ENCODE measurements at regions not wholly inside any gene's neighbourhood (a gene's known extent, or its start where the extent isn't known, plus 50 kb on each side); places are given as distances from the start of the nearest gene placed in this dataset.

DNA sequence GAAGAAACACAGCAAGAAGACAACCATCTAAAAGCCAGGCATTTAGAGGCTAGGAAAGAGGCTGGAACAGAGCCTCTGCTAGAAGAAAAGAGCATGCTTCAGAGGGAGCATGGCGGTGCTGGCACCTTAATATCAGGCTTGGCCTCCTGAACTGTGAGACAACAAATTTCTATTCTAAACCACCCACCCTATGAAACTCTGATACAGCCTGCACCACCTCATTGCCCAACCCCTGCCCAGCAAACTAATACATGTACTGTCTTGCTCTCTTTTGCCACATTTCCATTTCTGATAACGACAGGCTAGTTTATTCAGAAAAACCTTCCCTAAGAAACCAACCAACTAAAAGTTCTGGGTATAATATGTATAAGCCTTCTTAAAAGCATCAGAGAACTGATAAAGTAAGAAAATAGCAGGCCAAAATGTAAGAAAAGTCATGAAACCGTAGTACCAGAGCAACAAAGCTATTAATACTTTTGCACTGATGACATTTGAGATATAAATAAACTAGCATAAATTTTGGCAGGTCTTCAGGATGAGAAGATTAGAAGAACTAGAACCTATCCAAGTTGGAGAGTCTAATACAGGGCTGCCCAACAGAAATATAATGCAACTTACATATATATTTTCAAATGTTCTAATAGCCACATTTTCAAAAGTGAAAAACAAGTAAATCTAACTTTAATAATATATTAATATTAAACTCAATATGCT lies 184.7 kb upstream of the HSF2 start:
- no peak overlapping the region for H3K27ac ChIP-seq (ENCODE audit: low read depth, low read length, poor library complexity, severe bottlenecking)
- H3K9ac ChIP-seq (ENCODE audit: low read length): no peak overlapping the region
- H3F3A ChIP-seq (ENCODE audit: insufficient read depth, low read length): no peaks in the 10 kb centered on the region
- no peaks in the 10 kb centered on the region for H3K36me3 ChIP-seq (ENCODE audit: insufficient read depth, low read length)
- H4K20me1 ChIP-seq (ENCODE audit: insufficient read depth, low read length): no peaks in the 10 kb centered on the region
- H3K4me3 ChIP-seq (ENCODE audit: low read depth, low read length, poor library complexity, severe bottlenecking): no peak overlapping the region
- H3K9me2 ChIP-seq (ENCODE audit: low read depth, low read length): no peaks in the 10 kb centered on the region
- no peak overlapping the region for H3K4me2 ChIP-seq (ENCODE audit: low read length)
- no peaks in the 10 kb centered on the region for H3K27me3 ChIP-seq (ENCODE audit: insufficient read depth, low read length)
- TF ChIP-seq, protein P1, sequence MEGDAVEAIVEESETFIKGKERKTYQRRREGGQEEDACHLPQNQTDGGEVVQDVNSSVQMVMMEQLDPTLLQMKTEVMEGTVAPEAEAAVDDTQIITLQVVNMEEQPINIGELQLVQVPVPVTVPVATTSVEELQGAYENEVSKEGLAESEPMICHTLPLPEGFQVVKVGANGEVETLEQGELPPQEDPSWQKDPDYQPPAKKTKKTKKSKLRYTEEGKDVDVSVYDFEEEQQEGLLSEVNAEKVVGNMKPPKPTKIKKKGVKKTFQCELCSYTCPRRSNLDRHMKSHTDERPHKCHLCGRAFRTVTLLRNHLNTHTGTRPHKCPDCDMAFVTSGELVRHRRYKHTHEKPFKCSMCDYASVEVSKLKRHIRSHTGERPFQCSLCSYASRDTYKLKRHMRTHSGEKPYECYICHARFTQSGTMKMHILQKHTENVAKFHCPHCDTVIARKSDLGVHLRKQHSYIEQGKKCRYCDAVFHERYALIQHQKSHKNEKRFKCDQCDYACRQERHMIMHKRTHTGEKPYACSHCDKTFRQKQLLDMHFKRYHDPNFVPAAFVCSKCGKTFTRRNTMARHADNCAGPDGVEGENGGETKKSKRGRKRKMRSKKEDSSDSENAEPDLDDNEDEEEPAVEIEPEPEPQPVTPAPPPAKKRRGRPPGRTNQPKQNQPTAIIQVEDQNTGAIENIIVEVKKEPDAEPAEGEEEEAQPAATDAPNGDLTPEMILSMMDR (IDR thresholded peaks at IDR 0.05; ENCODE audit: low read length): no peak
- no peak for TF ChIP-seq EZH2 (IDR thresholded peaks at IDR 0.05; ENCODE audit: borderline replicate concordance, low read length)
- no peaks in the 10 kb centered on the region for H3K79me2 ChIP-seq (ENCODE audit: insufficient read depth, low read length)
- no peak overlapping the region for H2AFZ ChIP-seq (ENCODE audit: low read length)
- H3K4me1 ChIP-seq (ENCODE audit: insufficient read depth, low read length, severe bottlenecking): no peaks in the 10 kb centered on the region
- no peaks in the 10 kb centered on the region for H3K9me3 ChIP-seq (ENCODE audit: low read length)

- Histone ChIP-seq H2AFZ (ENCODE audit: low read length) (no peak overlapping the region), H3K9ac (ENCODE audit: low read length) (no peak overlapping the region), H3K36me3 (ENCODE audit: insufficient read depth, low read length) (no peaks in the 10 kb centered on the region), H3K9me3 (ENCODE audit: low read length) (no peaks in the 10 kb centered on the region), H3K9me2 (ENCODE audit: low read depth, low read length) (no peaks in the 10 kb centered on the region), H3K4me1 (ENCODE audit: insufficient read depth, low read length, severe bottlenecking) (no peaks in the 10 kb centered on the region), H3F3A (ENCODE audit: insufficient read depth, low read length) (no peaks in the 10 kb centered on the region), H3K4me2 (ENCODE audit: low read length) (no peak overlapping the region), H3K79me2 (ENCODE audit: insufficient read depth, low read length) (no peaks in the 10 kb centered on the region), H3K27ac (ENCODE audit: low read depth, low read length, poor library complexity, severe bottlenecking) (no peak overlapping the region), H3K4me3 (ENCODE audit: low read depth, low read length, poor library complexity, severe bottlenecking) (no peak overlapping the region), H4K20me1 (ENCODE audit: insufficient read depth, low read length) (no peaks in the 10 kb centered on the region), H3K27me3 (ENCODE audit: insufficient read depth, low read length) (no peaks in the 10 kb centered on the region)
- no peak for TF ChIP-seq EZH2 (IDR thresholded peaks at IDR 0.05; ENCODE audit: borderline replicate concordance, low read length)
- TF ChIP-seq, protein P1 (IDR thresholded peaks at IDR 0.05; ENCODE audit: low read length): no peak
Observed at GRCh38 chr6:122220254-122220653, 179.2 kb upstream of the HSF2 start.

DNA sequence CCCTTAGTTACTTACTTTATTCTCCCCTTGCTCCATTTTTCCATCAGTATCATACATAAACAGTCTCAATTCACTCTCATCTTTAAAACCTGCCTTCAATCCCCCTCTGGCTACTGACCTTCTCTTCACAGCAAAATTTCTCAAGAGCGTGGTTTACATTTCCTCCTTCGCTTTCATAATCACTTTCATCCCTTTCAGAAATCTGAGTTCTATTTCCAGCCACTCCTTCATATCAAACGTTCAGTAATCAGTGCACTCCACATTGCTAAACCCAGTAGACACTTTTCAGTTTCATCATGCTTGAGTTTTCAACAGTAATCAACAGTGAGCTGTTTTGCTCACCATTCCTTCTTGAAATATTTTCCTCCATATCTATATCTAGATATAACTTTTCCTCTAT lies 176.7 kb upstream of the HSF2 start:
- H3K4me2 ChIP-seq (ENCODE audit: low read length): no peak overlapping the region
- no peaks in the 10 kb centered on the region for H3K4me1 ChIP-seq (ENCODE audit: insufficient read depth, low read length, severe bottlenecking)
- no peaks in the 10 kb centered on the region for H4K20me1 ChIP-seq (ENCODE audit: insufficient read depth, low read length)
- no peak overlapping the region for H3K9ac ChIP-seq (ENCODE audit: low read length)
- no peaks in the 10 kb centered on the region for H3K36me3 ChIP-seq (ENCODE audit: insufficient read depth, low read length)
- no peaks in the 10 kb centered on the region for H3K27me3 ChIP-seq (ENCODE audit: insufficient read depth, low read length)
- no peaks in the 10 kb centered on the region for H3K79me2 ChIP-seq (ENCODE audit: insufficient read depth, low read length)
- no peak overlapping the region for H3K4me3 ChIP-seq (ENCODE audit: low read depth, low read length, poor library complexity, severe bottlenecking)
- TF ChIP-seq, protein P1 (IDR thresholded peaks at IDR 0.05; ENCODE audit: low read length): no peak
- no peak for TF ChIP-seq EZH2 (IDR thresholded peaks at IDR 0.05; ENCODE audit: borderline replicate concordance, low read length)
- no peaks in the 10 kb centered on the region for H3F3A ChIP-seq (ENCODE audit: insufficient read depth, low read length)
- no peaks in the 10 kb centered on the region for H3K9me2 ChIP-seq (ENCODE audit: low read depth, low read length)
- H3K9me3 ChIP-seq (ENCODE audit: low read length): no peaks in the 10 kb centered on the region
- no peak overlapping the region for H3K27ac ChIP-seq (ENCODE audit: low read depth, low read length, poor library complexity, severe bottlenecking)
- H2AFZ ChIP-seq (ENCODE audit: low read length): no peak overlapping the region

All from OCI-LY1 (cell line).